Vagina (tissue), 2 donors: ENCODE measurements at regions not wholly inside any gene's neighbourhood (a gene's known extent, or its start where the extent isn't known, plus 50 kb on each side); places are given as distances from the start of the nearest gene placed in this dataset.

Source experiments
- POLR2A ChIP-seq, 2 donors: fragments of 450-650 bp; IDR thresholded peaks; one replicate each; pipeline ENCODE4 v1.6.1; 2017; ENCODE audit warnings: antibody characterized with exemption in 2 of 2, mild to moderate bottlenecking in 2 of 2, moderate library complexity in 2 of 2
- POLR2AphosphoS5 ChIP-seq, 2 donors: sonication (generic); formaldehyde crosslinking; IDR thresholded peaks; one replicate each; pipeline ENCODE4 v1.9.0; 2017; ENCODE audit warnings: antibody characterized with exemption in 2 of 2, mild to moderate bottlenecking in 2 of 2, low read depth in 1 of 2; ENCODE audit not compliant: insufficient read depth in 1 of 2
- TF ChIP-seq, protein P1 (sequence below), 3 experiments: fragments of 450-650 bp in 2 of 3; fragments of 200-600 bp in 1 of 3; sonication (generic) in 1 of 3; IDR thresholded peaks; one replicate each; pipeline ENCODE4 v1.5.1; 2017 to 2019; ENCODE audit warnings: antibody characterized with exemption in 3 of 3, mild to moderate bottlenecking in 2 of 3, moderate library complexity in 2 of 3

DNA sequence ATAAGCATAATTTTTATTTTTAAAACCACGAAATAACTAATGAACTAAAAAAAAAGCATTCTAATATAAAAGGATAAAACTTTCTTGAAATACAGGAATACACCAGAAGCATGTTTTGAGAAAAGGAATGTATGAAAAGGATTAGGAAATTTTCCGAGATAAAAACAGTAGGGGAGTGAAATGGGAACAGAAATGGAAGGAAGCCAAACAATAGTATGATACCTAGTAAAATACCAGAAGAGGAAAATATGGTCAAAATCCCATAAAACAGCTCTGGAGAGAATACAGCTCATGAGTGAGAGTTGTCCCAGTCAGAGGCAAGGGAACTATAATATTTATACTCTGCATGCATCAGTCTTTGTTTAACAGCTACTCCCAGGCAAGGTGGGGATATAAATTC, 1016.2 kb downstream of the SLC6A15 start:
- no peak for TF ChIP-seq POLR2A (IDR thresholded peaks at IDR 0.05)
- TF ChIP-seq, protein P1, sequence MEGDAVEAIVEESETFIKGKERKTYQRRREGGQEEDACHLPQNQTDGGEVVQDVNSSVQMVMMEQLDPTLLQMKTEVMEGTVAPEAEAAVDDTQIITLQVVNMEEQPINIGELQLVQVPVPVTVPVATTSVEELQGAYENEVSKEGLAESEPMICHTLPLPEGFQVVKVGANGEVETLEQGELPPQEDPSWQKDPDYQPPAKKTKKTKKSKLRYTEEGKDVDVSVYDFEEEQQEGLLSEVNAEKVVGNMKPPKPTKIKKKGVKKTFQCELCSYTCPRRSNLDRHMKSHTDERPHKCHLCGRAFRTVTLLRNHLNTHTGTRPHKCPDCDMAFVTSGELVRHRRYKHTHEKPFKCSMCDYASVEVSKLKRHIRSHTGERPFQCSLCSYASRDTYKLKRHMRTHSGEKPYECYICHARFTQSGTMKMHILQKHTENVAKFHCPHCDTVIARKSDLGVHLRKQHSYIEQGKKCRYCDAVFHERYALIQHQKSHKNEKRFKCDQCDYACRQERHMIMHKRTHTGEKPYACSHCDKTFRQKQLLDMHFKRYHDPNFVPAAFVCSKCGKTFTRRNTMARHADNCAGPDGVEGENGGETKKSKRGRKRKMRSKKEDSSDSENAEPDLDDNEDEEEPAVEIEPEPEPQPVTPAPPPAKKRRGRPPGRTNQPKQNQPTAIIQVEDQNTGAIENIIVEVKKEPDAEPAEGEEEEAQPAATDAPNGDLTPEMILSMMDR (IDR thresholded peaks at IDR 0.05): no peak
- no peak for TF ChIP-seq POLR2AphosphoS5 (IDR thresholded peaks at IDR 0.05; ENCODE audit: insufficient read depth in 1 of 2, low read depth in 1 of 2)
